ENCODE measurements at regions not wholly inside any gene's neighbourhood (a gene's known extent, or its start where the extent isn't known, plus 50 kb on each side); places are given as distances from the start of the nearest gene placed in this dataset.

DNA sequence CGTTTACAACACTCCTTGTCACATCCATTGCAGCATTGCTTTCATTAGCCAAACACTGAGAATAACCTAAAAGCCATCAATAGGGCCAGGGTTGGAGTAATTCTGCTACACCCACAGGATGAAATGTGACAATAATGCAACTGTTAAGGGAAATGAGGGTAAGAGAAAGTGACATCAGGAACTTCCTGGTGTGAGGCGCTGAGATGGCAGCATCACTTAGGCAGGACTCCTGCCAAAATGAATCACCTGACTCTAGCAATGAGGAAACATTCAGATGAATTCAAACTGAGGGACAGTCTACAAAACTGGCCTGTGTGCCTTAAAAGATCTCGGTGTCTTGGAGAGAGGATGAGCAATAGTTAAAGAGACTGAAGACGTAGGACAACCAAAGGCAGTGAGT lies 115.6 kb upstream of the AGAP1 start:
- TF ChIP-seq POLR2A (IDR thresholded peaks at IDR 0.05): no peak
- TF ChIP-seq POLR2AphosphoS5 (IDR thresholded peaks at IDR 0.05): no peak
- TF ChIP-seq, protein P1, sequence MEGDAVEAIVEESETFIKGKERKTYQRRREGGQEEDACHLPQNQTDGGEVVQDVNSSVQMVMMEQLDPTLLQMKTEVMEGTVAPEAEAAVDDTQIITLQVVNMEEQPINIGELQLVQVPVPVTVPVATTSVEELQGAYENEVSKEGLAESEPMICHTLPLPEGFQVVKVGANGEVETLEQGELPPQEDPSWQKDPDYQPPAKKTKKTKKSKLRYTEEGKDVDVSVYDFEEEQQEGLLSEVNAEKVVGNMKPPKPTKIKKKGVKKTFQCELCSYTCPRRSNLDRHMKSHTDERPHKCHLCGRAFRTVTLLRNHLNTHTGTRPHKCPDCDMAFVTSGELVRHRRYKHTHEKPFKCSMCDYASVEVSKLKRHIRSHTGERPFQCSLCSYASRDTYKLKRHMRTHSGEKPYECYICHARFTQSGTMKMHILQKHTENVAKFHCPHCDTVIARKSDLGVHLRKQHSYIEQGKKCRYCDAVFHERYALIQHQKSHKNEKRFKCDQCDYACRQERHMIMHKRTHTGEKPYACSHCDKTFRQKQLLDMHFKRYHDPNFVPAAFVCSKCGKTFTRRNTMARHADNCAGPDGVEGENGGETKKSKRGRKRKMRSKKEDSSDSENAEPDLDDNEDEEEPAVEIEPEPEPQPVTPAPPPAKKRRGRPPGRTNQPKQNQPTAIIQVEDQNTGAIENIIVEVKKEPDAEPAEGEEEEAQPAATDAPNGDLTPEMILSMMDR (IDR thresholded peaks at IDR 0.05 in 8 of 11, conservative IDR thresholded peaks at IDR 0.05 in 3 of 11): no peak
- DNase-seq: no peak

DNA sequence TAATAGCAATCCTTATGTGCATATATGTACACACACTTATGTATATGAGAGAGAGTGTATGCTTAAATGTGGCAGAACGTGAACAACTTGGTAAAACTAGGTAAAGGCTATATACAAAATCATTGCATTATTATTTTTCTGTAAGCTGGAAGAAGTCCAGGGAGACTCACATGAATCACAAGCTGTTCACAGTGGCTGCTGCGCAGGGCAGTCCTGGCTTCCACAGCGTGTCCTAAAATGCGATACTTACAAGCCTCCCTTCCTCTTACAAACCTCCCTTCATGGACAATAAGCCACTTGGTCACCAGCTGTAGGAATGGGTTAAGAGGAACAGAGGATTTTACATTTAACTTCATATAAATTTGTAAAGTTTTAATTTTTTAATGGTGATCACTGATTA lies 114.9 kb upstream of the AGAP1 start:
- Histone ChIP-seq H3K27ac (no peak overlapping the region), H3K4me3 (no peak overlapping the region), H3K4me1 (no peaks in the 10 kb centered on the region), H3K36me3 (no peaks in the 10 kb centered on the region), H3K9me3 (no peaks in the 10 kb centered on the region), H3K27me3 (replicated peaks in 1 of 7) (peaks cover 0 to 6% (median 0%) of the 10 kb centered on the region in 7 donors)
- TF ChIP-seq POLR2A (IDR thresholded peaks at IDR 0.05) (no peak), POLR2AphosphoS5 (IDR thresholded peaks at IDR 0.05) (no peak)
- TF ChIP-seq, protein P1 (IDR thresholded peaks at IDR 0.05 in 8 of 11, conservative IDR thresholded peaks at IDR 0.05 in 3 of 11): no peak
- intact Hi-C loops (cut with DNase I; ENCODE audit: low total_unique reads): no loop called here
- no peak for DNase-seq
- WGBS, 5 donors: 78 to 90% (median 85%) methylated on average over 4 of the region's 4 CpGs

More for the DNA sequence above, 115.6 kb upstream of the AGAP1 start:
- H3K4me1 ChIP-seq: no peaks in the 10 kb centered on the region
- H3K4me3 ChIP-seq: no peak overlapping the region
- WGBS, 5 donors: 36 to 62% (median 49%) methylated on average over 4 of the region's 4 CpGs
- intact Hi-C loops (cut with DNase I; ENCODE audit: low total_unique reads): no loop called here
- H3K27me3 ChIP-seq (replicated peaks in 1 of 7): peaks cover 0 to 6% (median 0%) of the 10 kb centered on the region in 7 donors
- no peaks in the 10 kb centered on the region for H3K9me3 ChIP-seq
- H3K27ac ChIP-seq: no peak overlapping the region
- no peaks in the 10 kb centered on the region for H3K36me3 ChIP-seq

DNA sequence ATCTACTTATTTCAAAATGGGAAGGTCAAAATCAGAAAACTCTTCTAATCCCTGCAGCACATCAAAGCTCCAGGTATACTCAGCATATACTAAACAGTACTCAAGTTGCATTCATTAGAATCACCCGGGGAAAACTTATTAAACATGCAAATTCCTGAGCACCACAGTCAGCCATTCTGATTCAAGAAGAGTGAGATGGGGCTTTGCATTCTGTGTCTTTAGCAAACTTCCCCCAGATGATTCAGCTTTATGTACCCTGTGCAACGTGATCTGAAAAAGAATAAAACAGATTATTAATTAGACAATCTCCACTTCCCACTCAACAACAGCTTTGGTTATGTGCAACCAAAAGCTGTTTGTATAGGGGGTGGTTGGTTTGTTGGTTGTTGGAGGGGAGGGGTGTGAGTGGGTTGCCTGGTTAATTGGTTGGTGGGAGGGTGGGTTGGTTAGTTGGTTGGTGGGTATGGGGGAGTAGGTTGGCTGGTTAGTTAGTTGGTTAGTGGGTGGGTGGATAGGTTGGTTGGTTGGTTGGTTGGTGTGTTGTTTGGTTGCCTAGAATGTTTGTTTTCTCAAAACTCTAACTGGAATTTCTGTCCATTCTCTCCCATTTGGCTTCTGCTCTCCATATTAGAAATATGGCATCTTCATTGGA lies 112.5 kb upstream of the AGAP1 start:
- TF ChIP-seq, protein P1 (IDR thresholded peaks at IDR 0.05 in 8 of 11, conservative IDR thresholded peaks at IDR 0.05 in 3 of 11): no peak
- TF ChIP-seq POLR2A (IDR thresholded peaks at IDR 0.05): no peak
- no peak for TF ChIP-seq POLR2AphosphoS5 (IDR thresholded peaks at IDR 0.05)
- WGBS, 5 donors: 68 to 88% (median 77%) methylated on average over 2 of the region's 2 CpGs
- Histone ChIP-seq H3K27me3 (replicated peaks in 1 of 7) (peaks cover 0 to 10% (median 0%) of the 10 kb centered on the region in 7 donors), H3K27ac (no peak overlapping the region), H3K4me3 (no peak overlapping the region), H3K4me1 (no peaks in the 10 kb centered on the region), H3K9me3 (no peaks in the 10 kb centered on the region), H3K36me3 (no peaks in the 10 kb centered on the region)
- intact Hi-C loops (cut with DNase I; ENCODE audit: low total_unique reads): no loop called here
- DNase-seq: no peak

DNA sequence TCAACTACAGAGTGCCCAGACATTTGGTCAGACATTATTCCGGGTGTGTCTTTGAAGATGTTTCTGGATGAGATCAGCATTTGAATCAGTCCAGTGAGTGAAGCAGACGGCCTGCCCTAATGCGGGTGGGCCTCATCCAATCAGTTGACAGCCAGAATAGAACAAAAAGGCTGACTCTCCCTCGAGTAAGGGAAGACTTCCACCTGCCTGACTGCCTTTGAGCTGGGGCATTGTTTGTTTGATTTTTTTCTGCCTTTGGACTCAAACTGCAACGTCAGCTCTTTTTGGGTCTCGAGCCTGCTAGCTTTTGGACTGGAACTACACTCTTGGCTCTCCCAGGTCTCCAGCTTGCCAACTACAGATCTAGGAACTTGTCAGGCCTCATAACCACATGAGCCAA lies 111.7 kb upstream of the AGAP1 start:
- no peaks in the 10 kb centered on the region for H3K36me3 ChIP-seq
- no peak for DNase-seq
- no peaks in the 10 kb centered on the region for H3K9me3 ChIP-seq
- H3K27me3 ChIP-seq (replicated peaks in 1 of 7): peaks cover 0 to 10% (median 0%) of the 10 kb centered on the region in 7 donors
- H3K4me3 ChIP-seq: no peak overlapping the region
- no peak overlapping the region for H3K27ac ChIP-seq
- no peak for TF ChIP-seq POLR2AphosphoS5 (IDR thresholded peaks at IDR 0.05)
- TF ChIP-seq POLR2A (IDR thresholded peaks at IDR 0.05): no peak
- TF ChIP-seq, protein P1 (IDR thresholded peaks at IDR 0.05 in 8 of 11, conservative IDR thresholded peaks at IDR 0.05 in 3 of 11): no peak
- intact Hi-C loops (cut with DNase I; ENCODE audit: low total_unique reads): no loop called here
- no peaks in the 10 kb centered on the region for H3K4me1 ChIP-seq
- 79 to 91% (median 82%) methylated on average over 6 of the region's 6 CpGs for WGBS, 5 donors

All from spleen (tissue), 11 donors.